GM12878 (cell line): ENCODE measurements at regions not wholly inside any gene's neighbourhood (a gene's known extent, or its start where the extent isn't known, plus 50 kb on each side); places are given as distances from the start of the nearest gene placed in this dataset.

Experiments
- EZH2 ChIP-seq: IDR thresholded peaks from 2 replicates; pipeline ENCODE4 v1.6.1; 2012; ENCODE audit warnings: low read depth, mild to moderate bottlenecking, control low read depth, inconsistent platforms, low read length, borderline replicate concordance; ENCODE audit not compliant: control insufficient read depth
- FOS ChIP-seq: IDR thresholded peaks from 3 replicates; pipeline ENCODE4 v1.6.1; 2011; ENCODE audit warnings: borderline replicate concordance; ENCODE audit not compliant: insufficient read length; ENCODE audit errors: extremely low read depth
- STAT3 ChIP-seq: IDR thresholded peaks from 2 replicates; pipeline ENCODE4 v1.6.1; 2011; ENCODE audit warnings: low read depth, low read length, improper control_type of control experiment
- TAF1 ChIP-seq: IDR thresholded peaks from 2 replicates; pipeline ENCODE4 v1.6.1; 2011; ENCODE audit warnings: mild to moderate bottlenecking, low read depth, low read length, borderline replicate concordance
- ZSCAN29 ChIP-seq: fragments of 450-650 bp; IDR thresholded peaks from 2 replicates; pipeline ENCODE4 v1.6.1; 2017; ENCODE audit warnings: mild to moderate bottlenecking, moderate library complexity
- TF ChIP-seq, protein P1 (sequence below): fragments of 450-650 bp; formaldehyde crosslinking; IDR thresholded peaks from 2 replicates; pipeline ENCODE4 v1.4.0; 2020; ENCODE audit warnings: mild to moderate bottlenecking, moderate library complexity

- TF ChIP-seq ZSCAN29 (no peak), EZH2 (no peak), TAF1 (no peak), FOS (no peak), STAT3 (no peak)
- TF ChIP-seq, protein P1, sequence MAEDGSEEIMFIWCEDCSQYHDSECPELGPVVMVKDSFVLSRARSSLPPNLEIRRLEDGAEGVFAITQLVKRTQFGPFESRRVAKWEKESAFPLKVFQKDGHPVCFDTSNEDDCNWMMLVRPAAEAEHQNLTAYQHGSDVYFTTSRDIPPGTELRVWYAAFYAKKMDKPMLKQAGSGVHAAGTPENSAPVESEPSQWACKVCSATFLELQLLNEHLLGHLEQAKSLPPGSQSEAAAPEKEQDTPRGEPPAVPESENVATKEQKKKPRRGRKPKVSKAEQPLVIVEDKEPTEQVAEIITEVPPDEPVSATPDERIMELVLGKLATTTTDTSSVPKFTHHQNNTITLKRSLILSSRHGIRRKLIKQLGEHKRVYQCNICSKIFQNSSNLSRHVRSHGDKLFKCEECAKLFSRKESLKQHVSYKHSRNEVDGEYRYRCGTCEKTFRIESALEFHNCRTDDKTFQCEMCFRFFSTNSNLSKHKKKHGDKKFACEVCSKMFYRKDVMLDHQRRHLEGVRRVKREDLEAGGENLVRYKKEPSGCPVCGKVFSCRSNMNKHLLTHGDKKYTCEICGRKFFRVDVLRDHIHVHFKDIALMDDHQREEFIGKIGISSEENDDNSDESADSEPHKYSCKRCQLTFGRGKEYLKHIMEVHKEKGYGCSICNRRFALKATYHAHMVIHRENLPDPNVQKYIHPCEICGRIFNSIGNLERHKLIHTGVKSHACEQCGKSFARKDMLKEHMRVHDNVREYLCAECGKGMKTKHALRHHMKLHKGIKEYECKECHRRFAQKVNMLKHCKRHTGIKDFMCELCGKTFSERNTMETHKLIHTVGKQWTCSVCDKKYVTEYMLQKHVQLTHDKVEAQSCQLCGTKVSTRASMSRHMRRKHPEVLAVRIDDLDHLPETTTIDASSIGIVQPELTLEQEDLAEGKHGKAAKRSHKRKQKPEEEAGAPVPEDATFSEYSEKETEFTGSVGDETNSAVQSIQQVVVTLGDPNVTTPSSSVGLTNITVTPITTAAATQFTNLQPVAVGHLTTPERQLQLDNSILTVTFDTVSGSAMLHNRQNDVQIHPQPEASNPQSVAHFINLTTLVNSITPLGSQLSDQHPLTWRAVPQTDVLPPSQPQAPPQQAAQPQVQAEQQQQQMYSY (CRISPR knock-in tag): no peak
Measured at GRCh38 chr13:99688776-99689175, 187.5 kb downstream of the TM9SF2 start.
